HG02623 (cell line): ENCODE measurements at regions not wholly inside any gene's neighbourhood (a gene's known extent, or its start where the extent isn't known, plus 50 kb on each side); places are given as distances from the start of the nearest gene placed in this dataset.
"Not testable (repeated sequence)": the region's sequence is repeated elsewhere in the genome, so short reads cannot be mapped to it uniquely, and the experiment has no call there.

ENCODE experiments used
- ATAC-seq: cut with Tn5 transposase; IDR thresholded peaks from one replicate; pipeline ENCODE4 v1.9.1; 2021; ENCODE audit warnings: moderate library complexity; ENCODE audit not compliant: unreplicated experiment

- ATAC-seq, result no peak
Measured at GRCh38 chrX:101823236-101823635, 108.6 kb downstream of the ZMAT1 start.

GRCh38 chrX:101817739-101818138 is 114.1 kb downstream of the ZMAT1 start:
- not testable (repeated sequence) for ATAC-seq

- no peak for ATAC-seq
Measured at GRCh38 chrX:101813200-101813599, 118.6 kb downstream of the ZMAT1 start.

GRCh38 chrX:101803451-101803850 is 128.4 kb downstream of the ZMAT1 start:
- no peak for ATAC-seq

GRCh38 chrX:101799387-101799786 is 132.4 kb downstream of the ZMAT1 start:
- ATAC-seq, result peak; percentile 100

GRCh38 chrX:101787934-101788333 is 128.3 kb upstream of the ARMCX2 start:
- no peak for ATAC-seq

GRCh38 chrX:101785142-101785541 is 125.5 kb upstream of the ARMCX2 start:
- ATAC-seq, result no peak

- ATAC-seq, result not testable (repeated sequence)
Measured at GRCh38 chrX:101780421-101780820, 120.8 kb upstream of the ARMCX2 start.

- ATAC-seq, result peak; percentile 100
Measured at GRCh38 chrX:101774340-101774739, 114.7 kb upstream of the ARMCX2 start.

GRCh38 chrX:101764538-101764937 is 104.9 kb upstream of the ARMCX2 start:
- ATAC-seq, result no peak

- ATAC-seq, result peak; percentile 73
Measured at GRCh38 chrX:101759000-101759399, 99.3 kb upstream of the ARMCX2 start.

GRCh38 chrX:101750744-101751143 is 91.1 kb upstream of the ARMCX2 start:
- no peak for ATAC-seq

- ATAC-seq, result no peak
Measured at GRCh38 chrX:101749436-101749835, 89.8 kb upstream of the ARMCX2 start.

- ATAC-seq, result no peak
Measured at GRCh38 chrX:101745046-101745445, 85.4 kb upstream of the ARMCX2 start.

GRCh38 chrX:101744085-101744484 is 84.4 kb upstream of the ARMCX2 start:
- ATAC-seq, result no peak

- ATAC-seq, result no peak
Measured at GRCh38 chrX:101740642-101741041, 81.0 kb upstream of the ARMCX2 start.

- ATAC-seq, result not testable (repeated sequence)
Measured at GRCh38 chrX:101738867-101739266, 79.2 kb upstream of the ARMCX2 start.

- ATAC-seq, result not testable (repeated sequence)
Measured at GRCh38 chrX:101738411-101738810, 78.8 kb upstream of the ARMCX2 start.

- ATAC-seq, result no peak
Measured at GRCh38 chrX:101736651-101737050, 77.0 kb upstream of the ARMCX2 start.

- no peak for ATAC-seq
Measured at GRCh38 chrX:101732870-101733269, 73.2 kb upstream of the ARMCX2 start.

- ATAC-seq, result no peak
Measured at GRCh38 chrX:101729986-101730385, 70.3 kb upstream of the ARMCX2 start.
